CD4-positive, alpha-beta T cell (primary cell): ENCODE measurements at regions not wholly inside any gene's neighbourhood (a gene's known extent, or its start where the extent isn't known, plus 50 kb on each side); places are given as distances from the start of the nearest gene placed in this dataset.
A peak's percentile ranks its signal among the peaks of the same experiment; 100 is the strongest.

Experiments used
- ATAC-seq: fragments of 200-7000 bp; cut with Tn5 transposase; one replicate; pipeline ENCODE4 v1.10.0; 2022; ENCODE audit warnings: mild to moderate bottlenecking; ENCODE audit not compliant: poor library complexity
- CTCF ChIA-PET: fragments of 350-600 bp; sonication (Branson Sonifier 250); formaldehyde crosslinking; loops from one replicate; lab custom pipeline; 2021; ENCODE audit warnings: antibody characterized with exemption, inconsistent platforms; lab: Charles Lee
- POLR2A ChIA-PET: fragments of 350-600 bp; sonication (Branson Sonifier 250); formaldehyde crosslinking; loops from one replicate; lab custom pipeline; 2021; ENCODE audit warnings: antibody characterized with exemption, inconsistent platforms; lab: Charles Lee
- DNase-seq, 14 experiments: peaks; one replicate each; pipeline ENCODE4 v3.0.0-alpha.2; 2013 to 2020; ENCODE audit warnings: mixed read lengths in 2 of 14
- H3K27ac ChIP-seq, 2 donors: one replicate each; pipeline versions ENCODE4 v1.5.1 to v1.7.0; 2013; ENCODE audit warnings: low read length in 2 of 2, low read depth in 1 of 2, mild to moderate bottlenecking in 1 of 2
- H3K27me3 ChIP-seq, 2 experiments: 1 replicate in 1 of 2; 2 replicates in 1 of 2; pipeline versions ENCODE4 v1.6.1 to v1.7.0; 2013; ENCODE audit warnings: low read length in 2 of 2, control low read depth in 1 of 2, mild to moderate bottlenecking in 1 of 2, moderate library complexity in 1 of 2; ENCODE audit not compliant: insufficient read depth in 2 of 2, control insufficient read depth in 1 of 2
- H3K36me3 ChIP-seq: one replicate; pipeline ENCODE4 v1.6.1; 2013; ENCODE audit warnings: low read length, control low read depth; ENCODE audit not compliant: insufficient read depth
- H3K4me1 ChIP-seq: one replicate; pipeline ENCODE4 v1.6.1; 2013; ENCODE audit warnings: low read length, control low read depth; ENCODE audit not compliant: insufficient read depth
- H3K4me3 ChIP-seq: one replicate; pipeline ENCODE4 v1.5.1; 2013; ENCODE audit warnings: mild to moderate bottlenecking, low read length, moderate library complexity
- H3K9me3 ChIP-seq, 2 experiments: 1 replicate in 1 of 2; 2 replicates in 1 of 2; pipeline versions ENCODE4 v1.6.1 to v1.7.0; 2013; ENCODE audit warnings: low read length in 2 of 2, mild to moderate bottlenecking in 2 of 2, control low read depth in 1 of 2, moderate library complexity in 1 of 2; ENCODE audit not compliant: control insufficient read depth in 1 of 2, insufficient read depth in 1 of 2
- H3K27ac Mint-ChIP-seq: one replicate; pipeline ENCODE4 v1.8.0; 2020; ENCODE audit warnings: mixed read lengths
- H3K27me3 Mint-ChIP-seq: one replicate; pipeline ENCODE4 v1.8.0; 2021; ENCODE audit warnings: mixed read lengths
- H3K36me3 Mint-ChIP-seq: one replicate; pipeline ENCODE4 v1.8.0; 2021; ENCODE audit warnings: low read depth, mixed read lengths
- H3K4me1 Mint-ChIP-seq: one replicate; pipeline ENCODE4 v1.8.0; 2021; ENCODE audit warnings: low read depth, mixed read lengths
- H3K4me3 Mint-ChIP-seq: one replicate; pipeline ENCODE4 v1.8.0; 2020; ENCODE audit warnings: mild to moderate bottlenecking, mixed read lengths
- H3K9me3 Mint-ChIP-seq: one replicate; pipeline ENCODE4 v1.8.0; 2020; ENCODE audit warnings: mixed read lengths
- CTCF ChIP-seq: fragments of 200-600 bp; IDR thresholded peaks from one replicate; pipeline ENCODE4 v1.8.0; 2022; ENCODE audit warnings: antibody characterized with exemption, mild to moderate bottlenecking
- intact Hi-C, 2 experiments: fragments of 100-400 bp; cut with DNase I in 1 of 2; cut with micrococcal nuclease in 1 of 2; formaldehyde crosslinking; loops; one replicate each; pipeline versions ENCODE4 v1.15.1 to v1.9.0; 2023 to 2025; cut with DNase I, micrococcal nuclease

- no peak for DNase-seq
- Histone ChIP-seq H3K4me3 (no peak overlapping the region), H3K27ac (no peak overlapping the region), H3K9me3 (no peaks in the 10 kb centered on the region), H3K36me3 (no peaks in the 10 kb centered on the region), H3K27me3 (no peaks in the 10 kb centered on the region), H3K4me1 (no peaks in the 10 kb centered on the region)
- no peak overlapping the region for H3K27ac Mint-ChIP-seq
- no peak for TF ChIP-seq CTCF
- no peaks in the 10 kb centered on the region for H3K9me3 Mint-ChIP-seq
- H3K4me3 Mint-ChIP-seq, result no peak overlapping the region
- H3K36me3 Mint-ChIP-seq, result no peaks in the 10 kb centered on the region
- intact Hi-C loops, result no loop called here
- POLR2A ChIA-PET, result no interaction called here
- H3K27me3 Mint-ChIP-seq, result peaks cover 10% of the 10 kb centered on the region
- no peak for ATAC-seq
- CTCF ChIA-PET, result interaction anchor here (2.0 kb wide), 1 partner anchor 136 kb away, joined by 5 read pairs; no protein-coding TSS in a partner anchor
- no peaks in the 10 kb centered on the region for H3K4me1 Mint-ChIP-seq
Observed at GRCh38 chr7:55279080-55279845, 85.9 kb upstream of the LANCL2 start.

GRCh38 chr7:55280031-55280454 lies 85.1 kb upstream of the LANCL2 start:
- intact Hi-C loops, result loop anchor here (1.0 to 10.0 kb wide), 3 partner anchors 135 to 685 kb away; partner anchors contain the start of gene NIPSNAP2 (in 1 of the 2)
- Mint-ChIP-seq H3K4me3 (no peak overlapping the region), H3K36me3 (no peaks in the 10 kb centered on the region), H3K27ac (no peak overlapping the region), H3K4me1 (no peaks in the 10 kb centered on the region), H3K27me3 (peaks cover 4% of the 10 kb centered on the region), H3K9me3 (no peaks in the 10 kb centered on the region)
- peak; percentile 71 for TF ChIP-seq CTCF
- peaks cover 0 to 2% of the 10 kb centered on the region in 2 experiments for H3K27me3 ChIP-seq
- H3K9me3 ChIP-seq, result no peaks in the 10 kb centered on the region
- H3K4me1 ChIP-seq, result no peaks in the 10 kb centered on the region
- H3K4me3 ChIP-seq, result no peak overlapping the region
- ChIA-PET POLR2A (no interaction called here), CTCF (interaction anchor here (0.6 to 2.0 kb wide), 4 partner anchors 135 to 495 kb away, joined by 3 to 10 read pairs (median 4); no protein-coding TSS in a partner anchor)
- DNase-seq, result peak; percentile 23 to 81 (median 44)
- no peak overlapping the region for H3K27ac ChIP-seq
- no peaks in the 10 kb centered on the region for H3K36me3 ChIP-seq
- ATAC-seq, result peak; percentile 63

- H3K4me1 Mint-ChIP-seq, result no peaks in the 10 kb centered on the region
- no peak overlapping the region for H3K27ac ChIP-seq
- peaks cover 0 to 2% of the 10 kb centered on the region in 2 experiments for H3K27me3 ChIP-seq
- no peaks in the 10 kb centered on the region for H3K4me1 ChIP-seq
- intact Hi-C loops, result loop anchor here in 1 of 2 experiments (10.0 kb wide), 1 partner anchor 679 kb away; the partner anchor contains the start of gene NIPSNAP2
- no peaks in the 10 kb centered on the region for H3K36me3 ChIP-seq
- POLR2A ChIA-PET, result no interaction called here
- no peaks in the 10 kb centered on the region for H3K36me3 Mint-ChIP-seq
- DNase-seq (no peak), ATAC-seq (no peak)
- CTCF ChIA-PET, result no interaction called here
- H3K9me3 Mint-ChIP-seq, result no peaks in the 10 kb centered on the region
- no peak overlapping the region for H3K27ac Mint-ChIP-seq
- no peaks in the 10 kb centered on the region for H3K9me3 ChIP-seq
- H3K4me3 Mint-ChIP-seq, result no peak overlapping the region
- no peaks in the 10 kb centered on the region for H3K27me3 Mint-ChIP-seq
- H3K4me3 ChIP-seq, result no peak overlapping the region
- no peak for TF ChIP-seq CTCF
Observed at GRCh38 chr7:55285665-55286064, 79.5 kb upstream of the LANCL2 start.
